NCI-H446 (cell line): ENCODE measurements at regions not wholly inside any gene's neighbourhood (a gene's known extent, or its start where the extent isn't known, plus 50 kb on each side); places are given as distances from the start of the nearest gene placed in this dataset.

Experiments used
- DNase-seq, 2 experiments: peaks; one replicate each; lab custom pipeline; 2025; lab: John Stamatoyannopoulos, UW

DNA sequence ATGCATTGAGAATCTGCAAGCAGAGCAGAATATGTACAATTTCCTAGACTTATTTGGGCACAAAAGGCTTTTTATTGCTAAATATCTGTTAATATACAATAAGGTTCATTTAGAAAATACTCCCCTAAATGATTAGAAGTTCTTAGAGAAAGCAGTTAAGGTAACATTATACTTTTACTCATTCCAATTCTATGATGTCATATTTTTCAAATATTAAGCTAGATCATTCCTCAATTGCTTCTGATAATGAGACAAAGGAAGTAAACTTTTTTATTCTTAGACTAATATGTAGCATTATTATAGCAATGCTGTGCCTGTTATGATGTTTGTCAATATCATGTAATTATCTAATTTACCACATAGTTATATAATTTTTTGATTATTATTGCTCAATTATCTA lies 447.0 kb downstream of the SLC16A7 start:
- no peak for DNase-seq

DNA sequence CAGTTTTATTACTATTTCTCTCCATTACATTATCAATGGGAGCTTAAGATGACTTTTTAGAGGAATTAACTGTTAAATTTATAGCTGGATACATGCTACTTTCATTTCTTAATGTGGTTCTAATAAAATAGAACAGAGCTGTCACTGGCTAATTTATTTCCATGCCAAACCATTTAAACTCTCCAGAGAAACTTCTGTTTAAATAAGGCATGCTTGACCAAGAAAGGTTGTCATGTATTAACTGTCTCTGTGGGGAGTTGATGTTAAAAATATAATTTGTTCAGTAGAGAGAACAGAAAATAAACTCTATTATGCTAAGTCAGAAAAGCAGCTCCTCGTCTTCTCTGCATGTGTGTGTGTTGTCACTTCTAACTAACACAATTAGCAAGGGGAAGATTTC lies 447.4 kb downstream of the SLC16A7 start:
- DNase-seq = no peak

DNA sequence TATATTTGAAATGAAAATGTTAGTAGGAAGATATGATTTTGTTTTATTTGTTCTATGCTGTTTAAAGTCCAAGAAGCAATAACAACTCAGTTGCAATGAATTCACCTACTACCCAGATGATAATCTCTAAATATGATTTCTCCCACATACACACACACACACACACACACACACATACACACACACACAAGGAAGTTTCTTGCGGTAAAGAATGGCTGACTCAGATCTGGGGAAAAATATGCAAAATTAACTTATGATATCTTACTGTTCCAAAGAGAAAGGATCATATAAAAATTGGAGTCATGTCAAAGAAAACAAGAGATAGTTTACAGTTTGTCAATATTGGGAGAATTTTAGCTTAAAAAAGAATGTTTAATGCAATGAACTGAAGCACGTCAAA lies 456.7 kb downstream of the SLC16A7 start:
- DNase-seq = no peak

DNA sequence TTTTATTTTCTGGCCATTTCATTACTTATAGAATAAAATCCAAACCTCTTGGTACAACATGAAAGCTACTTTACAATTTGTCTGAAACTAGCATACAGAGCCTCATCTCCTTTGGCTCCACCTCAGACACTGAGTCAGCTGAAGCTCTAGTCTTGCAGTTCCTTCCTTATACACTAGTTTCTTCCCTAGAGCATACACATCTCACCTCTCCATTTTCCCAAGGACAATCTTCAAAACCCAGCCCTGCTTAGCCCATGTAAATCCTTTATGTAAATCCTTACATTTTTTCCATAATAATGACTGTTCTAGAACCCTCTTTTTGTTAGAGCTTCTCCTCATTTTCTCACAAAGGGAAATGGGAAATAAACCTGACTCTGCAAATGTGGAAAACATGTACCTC lies 463.4 kb downstream of the SLC16A7 start:
- no peak for DNase-seq

GRCh38 chr12:60066655-60067054 lies 470.8 kb downstream of the SLC16A7 start:
- no peak for DNase-seq

DNA sequence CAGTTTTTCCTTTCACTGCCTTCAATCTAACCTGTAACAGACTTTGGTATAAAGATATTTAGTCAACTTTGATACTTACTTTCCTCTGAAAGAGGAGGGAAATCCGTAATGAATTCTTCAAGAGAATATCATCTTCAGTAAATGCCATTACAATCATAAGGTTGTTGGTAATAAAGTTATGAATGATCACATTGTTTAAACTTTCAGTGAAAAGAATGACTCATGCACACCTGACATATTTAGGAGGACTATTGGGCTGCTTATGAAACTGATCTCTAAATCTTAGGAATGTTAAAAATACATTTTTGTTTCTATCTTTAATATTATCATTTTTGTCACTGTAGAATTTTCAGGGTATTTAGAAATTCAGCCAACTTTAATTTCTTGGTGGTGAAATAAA lies 474.7 kb downstream of the SLC16A7 start:
- DNase-seq = no peak

DNA sequence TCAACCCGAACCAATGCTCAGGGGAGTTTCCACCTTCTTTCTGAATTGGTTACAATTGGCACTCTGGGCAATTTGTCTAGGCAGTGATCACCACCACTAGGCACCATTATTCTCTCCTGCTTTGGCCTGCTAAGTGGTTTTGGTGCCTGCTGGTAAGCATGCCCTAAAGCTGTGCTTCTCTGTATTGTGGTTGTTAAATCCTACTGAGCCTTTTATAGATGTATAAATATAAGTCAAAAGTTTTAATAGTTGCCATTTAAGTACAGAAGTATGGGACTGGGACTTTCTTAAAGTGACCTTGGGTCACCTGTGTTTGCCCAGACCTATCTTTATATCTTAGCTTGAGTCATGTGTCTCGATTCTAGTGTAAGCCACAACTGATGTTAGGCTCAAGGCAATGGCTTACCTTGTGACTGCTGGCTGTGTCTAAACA lies 475.9 kb downstream of the SLC16A7 start:
- no peak for DNase-seq

DNA sequence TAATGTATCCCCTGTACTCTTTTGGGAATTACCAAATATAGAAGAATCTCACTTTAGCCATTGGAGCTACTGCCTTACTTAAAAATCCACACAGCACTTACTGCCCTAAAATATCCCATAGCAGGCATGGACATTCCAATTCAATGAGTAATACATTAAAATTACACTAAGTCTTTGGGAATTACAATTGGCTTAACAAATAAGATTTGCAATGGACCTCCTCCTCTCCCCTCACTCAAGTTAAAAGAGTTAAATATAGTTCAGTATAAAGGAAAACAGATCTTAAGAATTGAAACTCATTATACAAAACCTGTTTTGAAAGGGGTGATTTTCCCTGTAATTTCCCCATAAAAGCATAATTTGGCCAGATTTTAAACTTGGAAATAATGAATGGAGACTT lies 477.1 kb downstream of the SLC16A7 start:
- DNase-seq = no peak

DNA sequence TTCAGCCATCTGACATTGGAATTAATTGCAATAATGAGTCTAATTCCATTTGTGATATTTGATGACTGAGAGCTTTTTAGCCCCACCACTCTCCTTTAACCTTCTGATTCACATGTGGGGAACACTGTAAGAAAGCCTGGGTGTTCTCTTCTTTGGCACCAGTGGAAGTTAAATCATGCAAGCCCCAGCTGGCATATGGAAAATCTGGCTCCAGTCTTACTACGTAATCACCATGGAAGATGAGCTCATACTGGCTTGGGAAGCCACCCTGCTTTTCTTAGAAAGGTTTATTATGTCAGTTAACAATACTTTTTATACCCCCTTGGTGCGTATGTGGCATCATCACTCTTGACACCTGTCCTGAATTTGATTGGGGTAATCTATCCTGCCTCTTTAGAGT lies 479.3 kb downstream of the SLC16A7 start:
- no peak for DNase-seq

GRCh38 chr12:60078026-60078425 lies 482.2 kb downstream of the SLC16A7 start:
- no peak for DNase-seq

- no peak for DNase-seq
Observed at GRCh38 chr12:60093428-60093827, 497.6 kb downstream of the SLC16A7 start.

- no peak for DNase-seq
Observed at GRCh38 chr12:60094436-60094835, 498.6 kb downstream of the SLC16A7 start.

DNA sequence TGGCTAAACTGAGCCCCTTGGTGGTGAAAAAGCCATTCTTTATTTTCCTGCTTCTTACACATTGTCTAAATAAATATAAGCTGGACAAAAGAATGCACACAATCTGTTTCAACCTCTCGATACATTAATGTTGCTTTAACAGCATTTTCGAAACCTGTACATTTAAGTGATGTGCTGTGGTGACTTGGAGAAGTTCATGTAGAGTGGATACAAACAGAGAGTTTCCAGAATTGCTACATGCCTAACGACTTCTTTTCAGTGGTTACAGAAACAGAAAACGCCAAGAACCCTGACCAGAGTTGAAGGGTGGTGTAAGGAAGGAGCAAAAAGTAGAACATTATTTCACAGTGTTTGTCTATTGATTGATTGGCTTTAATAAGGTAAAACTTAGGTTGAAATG lies 500.9 kb downstream of the SLC16A7 start:
- no peak for DNase-seq

- no peak for DNase-seq
Observed at GRCh38 chr12:60100160-60100559, 504.3 kb downstream of the SLC16A7 start.

GRCh38 chr12:60100852-60101251 lies 505.0 kb downstream of the SLC16A7 start:
- no peak for DNase-seq

DNA sequence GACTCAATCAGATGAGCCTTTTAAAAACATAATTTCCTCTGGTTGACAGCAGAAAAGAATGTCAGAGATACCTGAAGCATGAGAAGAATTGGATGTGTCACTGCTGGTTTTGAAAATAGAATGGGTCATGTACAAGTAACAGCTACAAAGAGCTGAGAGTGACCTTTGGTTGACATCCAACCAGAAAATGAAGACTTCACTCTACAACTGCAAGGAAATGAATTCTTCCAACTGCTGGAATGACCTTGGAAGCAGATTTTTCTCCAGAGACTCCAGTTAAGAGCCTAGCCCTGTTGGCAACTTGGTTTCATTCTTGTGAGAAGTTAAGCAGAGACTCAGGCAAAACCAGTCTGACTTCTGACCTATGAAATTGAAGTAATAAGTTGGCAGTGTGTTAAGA lies 505.9 kb downstream of the SLC16A7 start:
- no peak for DNase-seq

- no peak for DNase-seq
Observed at GRCh38 chr12:60106214-60106613, 510.4 kb downstream of the SLC16A7 start.

- DNase-seq = no peak
Observed at GRCh38 chr12:60107992-60108391, 512.2 kb downstream of the SLC16A7 start.

- no peak for DNase-seq
Observed at GRCh38 chr12:60112063-60112462, 516.2 kb downstream of the SLC16A7 start.

DNA sequence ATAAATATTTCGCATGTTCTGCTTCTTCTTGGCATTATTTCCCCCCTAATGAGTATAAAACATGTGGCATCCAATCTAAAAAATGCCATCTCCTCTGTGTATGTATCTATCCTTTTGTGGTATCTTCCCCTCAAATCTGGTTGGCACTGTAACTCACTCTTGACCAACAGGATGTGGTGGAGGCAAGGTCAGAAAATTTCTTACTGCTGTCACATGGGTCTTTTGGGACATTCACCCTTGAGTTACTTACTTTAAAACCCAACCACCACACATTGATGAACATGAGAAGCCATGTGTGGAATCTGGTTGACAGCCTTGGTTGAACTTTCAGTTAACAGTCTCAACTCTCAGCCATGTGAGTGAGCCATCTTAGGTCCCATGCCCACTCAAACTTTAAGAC lies 516.9 kb downstream of the SLC16A7 start:
- DNase-seq = no peak

DNA sequence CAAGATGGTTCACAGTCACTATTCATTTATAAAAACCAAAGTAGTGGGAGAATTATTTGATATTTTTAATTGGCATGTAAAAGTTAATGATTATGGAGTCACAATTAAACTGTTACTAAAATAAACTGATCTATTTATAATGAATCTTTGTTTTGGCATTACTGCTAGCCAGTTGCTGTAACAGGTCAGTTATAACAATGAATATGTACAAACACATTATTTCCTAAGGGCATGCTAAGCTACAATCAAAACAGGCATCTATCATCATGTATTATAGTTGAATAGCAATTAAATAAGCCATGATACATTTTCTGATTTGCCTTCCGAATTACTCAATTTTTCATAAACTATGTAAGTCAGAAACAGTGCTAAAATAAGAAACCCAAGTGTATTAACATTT lies 518.3 kb downstream of the SLC16A7 start:
- no peak for DNase-seq

GRCh38 chr12:60119327-60119726 lies 523.5 kb downstream of the SLC16A7 start:
- DNase-seq = no peak

DNA sequence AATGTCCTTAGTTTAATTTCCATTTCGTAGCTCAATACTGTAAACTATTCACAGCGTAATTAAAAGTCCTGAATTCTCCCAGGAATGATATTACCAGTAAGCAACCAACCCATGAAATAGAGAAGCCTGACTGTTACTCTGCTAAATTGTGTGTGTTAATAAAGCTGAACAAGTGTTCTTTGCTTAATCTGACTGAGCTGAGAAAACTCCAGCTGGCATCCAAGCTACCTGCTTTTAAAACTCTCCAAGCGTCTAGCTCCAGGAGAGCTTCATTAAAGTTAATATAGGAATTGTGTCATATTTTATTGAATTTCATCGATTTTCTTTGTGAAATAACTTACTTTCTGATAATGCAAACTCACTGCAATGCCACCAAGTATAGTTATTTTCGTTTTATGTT lies 524.4 kb downstream of the SLC16A7 start:
- no peak for DNase-seq

- no peak for DNase-seq
Observed at GRCh38 chr12:60123557-60123956, 527.7 kb downstream of the SLC16A7 start.

DNA sequence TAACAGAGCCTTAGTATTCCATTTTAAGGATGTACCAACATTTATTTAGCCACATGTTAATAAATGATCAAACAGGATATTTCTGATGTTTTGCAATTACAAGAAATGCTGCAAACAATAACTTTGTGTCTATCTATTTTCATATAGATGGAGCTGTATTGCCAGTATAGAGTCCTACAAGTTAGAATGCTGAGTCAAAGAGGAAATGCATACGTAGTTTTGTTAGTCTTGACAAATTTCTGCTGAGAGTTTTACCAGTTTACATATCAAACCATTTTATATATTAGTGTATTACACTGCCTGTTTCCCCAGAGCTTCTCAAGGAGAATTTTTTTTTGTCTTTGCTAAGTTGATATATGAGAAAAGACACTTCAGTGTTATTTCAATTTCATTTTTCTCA lies 541.7 kb downstream of the SLC16A7 start:
- no peak for DNase-seq
